ENCODE measurements at regions not wholly inside any gene's neighbourhood (a gene's known extent, or its start where the extent isn't known, plus 50 kb on each side); places are given as distances from the start of the nearest gene placed in this dataset.
A peak's percentile ranks its signal among the peaks of the same experiment; 100 is the strongest.

GRCh38 chr2:168338803-168339437, 91.5 kb upstream of the STK39 start:
- no peak for DNase-seq (ENCODE audit: low read depth)

- DNase-seq (ENCODE audit: low read depth), result no peak
Observed at GRCh38 chr2:168340931-168341330, 93.5 kb upstream of the STK39 start.

GRCh38 chr2:168343586-168343985, 96.2 kb upstream of the STK39 start:
- no peak for DNase-seq (ENCODE audit: low read depth)

- DNase-seq (ENCODE audit: low read depth), result no peak
Observed at GRCh38 chr2:168344706-168345105, 97.3 kb upstream of the STK39 start.

GRCh38 chr2:168345601-168346000, 98.2 kb upstream of the STK39 start:
- no peak for DNase-seq (ENCODE audit: low read depth)

GRCh38 chr2:168346725-168347477, 99.5 kb upstream of the STK39 start:
- peak; percentile 31 for DNase-seq (ENCODE audit: low read depth)

GRCh38 chr2:168348076-168348475, 100.7 kb upstream of the STK39 start:
- no peak for DNase-seq (ENCODE audit: low read depth)

GRCh38 chr2:168350380-168350779, 103.0 kb upstream of the STK39 start:
- no peak for DNase-seq (ENCODE audit: low read depth)

- DNase-seq (ENCODE audit: low read depth), result no peak
Observed at GRCh38 chr2:168353251-168353650, 102.8 kb upstream of the CERS6 start.

- DNase-seq (ENCODE audit: low read depth), result no peak
Observed at GRCh38 chr2:168354499-168354898, 101.6 kb upstream of the CERS6 start.

GRCh38 chr2:168355121-168355520, 101.0 kb upstream of the CERS6 start:
- DNase-seq (ENCODE audit: low read depth), result no peak

GRCh38 chr2:168355779-168356476, 100.1 kb upstream of the CERS6 start:
- DNase-seq (ENCODE audit: low read depth), result no peak

- DNase-seq (ENCODE audit: low read depth), result no peak
Observed at GRCh38 chr2:168356477-168356835, 99.6 kb upstream of the CERS6 start.

GRCh38 chr2:168357797-168358472, 98.1 kb upstream of the CERS6 start:
- DNase-seq (ENCODE audit: low read depth), result no peak

- DNase-seq (ENCODE audit: low read depth), result no peak
Observed at GRCh38 chr2:168359082-168359481, 97.0 kb upstream of the CERS6 start.

GRCh38 chr2:168363347-168364092, 92.6 kb upstream of the CERS6 start:
- no peak for DNase-seq (ENCODE audit: low read depth)

- DNase-seq (ENCODE audit: low read depth), result no peak
Observed at GRCh38 chr2:168365094-168365621, 90.9 kb upstream of the CERS6 start.

- no peak for DNase-seq (ENCODE audit: low read depth)
Observed at GRCh38 chr2:168369031-168369430, 87.0 kb upstream of the CERS6 start.

- DNase-seq (ENCODE audit: low read depth), result no peak
Observed at GRCh38 chr2:168371273-168372019, 84.6 kb upstream of the CERS6 start.

- no peak for DNase-seq (ENCODE audit: low read depth)
Observed at GRCh38 chr2:168373468-168373867, 82.6 kb upstream of the CERS6 start.

GRCh38 chr2:168375195-168375798, 80.8 kb upstream of the CERS6 start:
- no peak for DNase-seq (ENCODE audit: low read depth)
